ENCODE measurements at regions not wholly inside any gene's neighbourhood (a gene's known extent, or its start where the extent isn't known, plus 50 kb on each side); places are given as distances from the start of the nearest gene placed in this dataset.

DNA sequence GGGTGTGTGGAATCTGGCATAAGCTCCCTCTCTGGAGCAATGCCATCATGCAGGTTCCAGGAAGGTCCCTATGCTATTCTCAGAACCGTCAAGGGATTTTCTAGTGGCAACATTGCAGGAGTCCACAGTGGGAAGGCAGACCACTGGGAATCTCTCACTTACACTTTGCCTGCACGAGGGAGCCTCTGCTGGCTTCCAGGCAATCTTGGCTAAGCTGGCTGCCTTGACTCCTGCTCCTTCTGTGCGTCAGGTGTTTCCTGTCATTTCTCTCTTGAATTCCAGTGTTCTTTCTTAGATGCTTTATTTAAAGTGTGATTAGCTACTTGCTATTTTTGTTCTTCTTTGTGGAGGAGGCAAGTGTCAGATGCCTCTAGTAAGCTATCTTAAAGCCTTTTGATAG lies 414.0 kb upstream of the ATP2B1 start:
- TF ChIP-seq POLR2A (IDR thresholded peaks at IDR 0.05) (no peak), EP300 (IDR thresholded peaks at IDR 0.05; ENCODE audit: low read depth) (no peak)
- TF ChIP-seq, protein P1, sequence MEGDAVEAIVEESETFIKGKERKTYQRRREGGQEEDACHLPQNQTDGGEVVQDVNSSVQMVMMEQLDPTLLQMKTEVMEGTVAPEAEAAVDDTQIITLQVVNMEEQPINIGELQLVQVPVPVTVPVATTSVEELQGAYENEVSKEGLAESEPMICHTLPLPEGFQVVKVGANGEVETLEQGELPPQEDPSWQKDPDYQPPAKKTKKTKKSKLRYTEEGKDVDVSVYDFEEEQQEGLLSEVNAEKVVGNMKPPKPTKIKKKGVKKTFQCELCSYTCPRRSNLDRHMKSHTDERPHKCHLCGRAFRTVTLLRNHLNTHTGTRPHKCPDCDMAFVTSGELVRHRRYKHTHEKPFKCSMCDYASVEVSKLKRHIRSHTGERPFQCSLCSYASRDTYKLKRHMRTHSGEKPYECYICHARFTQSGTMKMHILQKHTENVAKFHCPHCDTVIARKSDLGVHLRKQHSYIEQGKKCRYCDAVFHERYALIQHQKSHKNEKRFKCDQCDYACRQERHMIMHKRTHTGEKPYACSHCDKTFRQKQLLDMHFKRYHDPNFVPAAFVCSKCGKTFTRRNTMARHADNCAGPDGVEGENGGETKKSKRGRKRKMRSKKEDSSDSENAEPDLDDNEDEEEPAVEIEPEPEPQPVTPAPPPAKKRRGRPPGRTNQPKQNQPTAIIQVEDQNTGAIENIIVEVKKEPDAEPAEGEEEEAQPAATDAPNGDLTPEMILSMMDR (IDR thresholded peaks at IDR 0.05) = no peak

Data from transverse colon (tissue), 3 donors.